Activated CD8-positive, alpha-beta memory T cell treated with anti-CD3 and anti-CD28 coated beads for 1 hour (primary cell): ENCODE measurements at regions not wholly inside any gene's neighbourhood (a gene's known extent, or its start where the extent isn't known, plus 50 kb on each side); places are given as distances from the start of the nearest gene placed in this dataset.

Source experiments
- DNase-seq, 2 donors: peaks; one replicate each; pipeline ENCODE4 v3.0.0-alpha.2; 2020; ENCODE audit warnings: low read depth in 1 of 2; ENCODE audit errors: extremely low read depth in 1 of 2

GRCh38 chr10:47077386-47077785 is 166.2 kb downstream of the PTPN20 start:
- DNase-seq = no peak

GRCh38 chr10:47077941-47078340 is 166.7 kb downstream of the PTPN20 start:
- no peak for DNase-seq

- no peak for DNase-seq
These were observed 167.4 kb downstream of the PTPN20 start for GRCh38 chr10:47078393-47079203.

GRCh38 chr10:47079204-47079580 is 168.0 kb downstream of the PTPN20 start:
- no peak for DNase-seq

GRCh38 chr10:47081264-47081663 is 170.0 kb downstream of the PTPN20 start:
- DNase-seq = no peak

GRCh38 chr10:47082055-47082784 is 171.0 kb downstream of the PTPN20 start:
- DNase-seq = no peak

- no peak for DNase-seq
These were observed 176.4 kb downstream of the PTPN20 start for GRCh38 chr10:47087667-47088066.

- DNase-seq = no peak
These were observed 177.6 kb downstream of the PTPN20 start for GRCh38 chr10:47088656-47089354.

GRCh38 chr10:47090042-47090441 is 178.8 kb downstream of the PTPN20 start:
- DNase-seq = no peak

GRCh38 chr10:47090903-47091302 is 179.7 kb downstream of the PTPN20 start:
- no peak for DNase-seq

- DNase-seq = no peak
These were observed 180.2 kb downstream of the PTPN20 start for GRCh38 chr10:47091421-47091820.

- no peak for DNase-seq
These were observed 181.1 kb downstream of the PTPN20 start for GRCh38 chr10:47092376-47092775.

GRCh38 chr10:47092831-47093230 is 181.6 kb downstream of the PTPN20 start:
- no peak for DNase-seq

GRCh38 chr10:47094126-47094525 is 182.9 kb downstream of the PTPN20 start:
- no peak for DNase-seq

- DNase-seq = no peak
These were observed 183.4 kb downstream of the PTPN20 start for GRCh38 chr10:47094636-47095035.

GRCh38 chr10:47095211-47095610 is 184.0 kb downstream of the PTPN20 start:
- no peak for DNase-seq

GRCh38 chr10:47095848-47096612 is 184.8 kb downstream of the PTPN20 start:
- no peak for DNase-seq

- DNase-seq = no peak
These were observed 187.0 kb downstream of the PTPN20 start for GRCh38 chr10:47098238-47098637.

GRCh38 chr10:47098964-47099363 is 187.7 kb downstream of the PTPN20 start:
- DNase-seq = no peak

GRCh38 chr10:47099474-47099873 is 188.2 kb downstream of the PTPN20 start:
- no peak for DNase-seq

- no peak for DNase-seq
These were observed 190.0 kb downstream of the PTPN20 start for GRCh38 chr10:47101196-47101595.
